Vagina (tissue), 2 donors: ENCODE measurements at regions not wholly inside any gene's neighbourhood (a gene's known extent, or its start where the extent isn't known, plus 50 kb on each side); places are given as distances from the start of the nearest gene placed in this dataset.

Experiments
- DNase-seq, 2 donors: peaks; one replicate each; pipeline ENCODE4 v3.0.0-alpha.2; 2017; ENCODE audit errors: extremely low spot score in 2 of 2
- H3K27ac ChIP-seq: fragments of 200-600 bp; sonication (generic); one replicate; pipeline ENCODE4 v1.5.1; 2019
- H3K27me3 ChIP-seq: fragments of 200-600 bp; sonication (generic); one replicate; pipeline ENCODE4 v1.5.1; 2019
- H3K36me3 ChIP-seq, 2 donors: fragments of 200-600 bp; sonication (generic); one replicate each; pipeline ENCODE4 v1.5.1; 2017 to 2019
- H3K4me1 ChIP-seq: fragments of 200-600 bp; sonication (generic); one replicate; pipeline ENCODE4 v1.5.1; 2019
- H3K4me3 ChIP-seq, 2 donors: fragments of 200-600 bp; sonication (generic); 1 replicate in 1 of 2; 2 replicates in 1 of 2; pipeline ENCODE4 v1.5.1; 2016 to 2019
- H3K9me3 ChIP-seq: fragments of 200-600 bp; sonication (generic); one replicate; pipeline ENCODE4 v1.5.1; 2019
- CTCF ChIP-seq, 3 experiments: fragments of 450-650 bp in 2 of 3; fragments of 200-600 bp in 1 of 3; sonication (generic) in 1 of 3; IDR thresholded peaks; one replicate each; pipeline ENCODE4 v1.5.1; 2017 to 2019; ENCODE audit warnings: antibody characterized with exemption in 3 of 3, mild to moderate bottlenecking in 2 of 3, moderate library complexity in 2 of 3
- POLR2A ChIP-seq, 2 donors: fragments of 450-650 bp; IDR thresholded peaks; one replicate each; pipeline ENCODE4 v1.6.1; 2017; ENCODE audit warnings: antibody characterized with exemption in 2 of 2, mild to moderate bottlenecking in 2 of 2, moderate library complexity in 2 of 2
- POLR2AphosphoS5 ChIP-seq, 2 donors: sonication (generic); formaldehyde crosslinking; IDR thresholded peaks; one replicate each; pipeline ENCODE4 v1.9.0; 2017; ENCODE audit warnings: antibody characterized with exemption in 2 of 2, mild to moderate bottlenecking in 2 of 2, low read depth in 1 of 2; ENCODE audit not compliant: insufficient read depth in 1 of 2
- intact Hi-C: fragments of 100-400 bp; cut with DNase I; formaldehyde crosslinking; loops from one replicate; pipeline ENCODE4 v1.15.1; 2023

DNA sequence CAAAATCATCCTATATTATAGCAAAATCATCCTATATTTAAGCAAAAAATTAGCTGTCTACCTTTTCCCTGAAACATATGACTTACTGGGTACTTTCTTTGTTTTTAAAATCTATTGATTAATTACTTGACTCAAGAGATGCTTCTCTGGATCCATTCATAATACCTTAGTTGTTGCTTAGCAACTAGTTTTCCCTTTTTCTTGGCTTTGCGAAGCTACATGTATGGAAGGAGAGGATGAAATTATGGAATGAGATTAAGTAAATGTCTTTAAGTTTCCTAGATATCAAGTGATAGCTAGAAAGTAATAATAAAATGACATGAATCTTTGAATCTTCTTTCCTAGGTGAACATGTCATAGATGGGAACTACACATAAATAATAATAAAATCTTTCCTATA, 1033.2 kb upstream of the FAM98A start:
- Histone ChIP-seq H3K27me3 (no peaks in the 10 kb centered on the region), H3K27ac (no peak overlapping the region), H3K36me3 (no peaks in the 10 kb centered on the region), H3K4me3 (no peak overlapping the region), H3K4me1 (no peaks in the 10 kb centered on the region), H3K9me3 (no peaks in the 10 kb centered on the region)
- no peak for DNase-seq
- intact Hi-C loops: no loop called here
- no peak for TF ChIP-seq POLR2AphosphoS5 (IDR thresholded peaks at IDR 0.05; ENCODE audit: insufficient read depth in 1 of 2, low read depth in 1 of 2)
- TF ChIP-seq POLR2A (IDR thresholded peaks at IDR 0.05): no peak

GRCh38 chr2:34627003-34627402, 1027.9 kb upstream of the FAM98A start:
- no peak overlapping the region for H3K27ac ChIP-seq
- H3K27me3 ChIP-seq: no peaks in the 10 kb centered on the region
- DNase-seq: no peak
- TF ChIP-seq POLR2A (IDR thresholded peaks at IDR 0.05): no peak
- TF ChIP-seq POLR2AphosphoS5 (IDR thresholded peaks at IDR 0.05; ENCODE audit: insufficient read depth in 1 of 2, low read depth in 1 of 2): no peak
- no peak for TF ChIP-seq CTCF (IDR thresholded peaks at IDR 0.05)
- intact Hi-C loops: no loop called here
- no peaks in the 10 kb centered on the region for H3K9me3 ChIP-seq
- H3K36me3 ChIP-seq: no peaks in the 10 kb centered on the region
- H3K4me3 ChIP-seq: no peak overlapping the region
- H3K4me1 ChIP-seq: no peaks in the 10 kb centered on the region

GRCh38 chr2:34604164-34604563, 1005.1 kb upstream of the FAM98A start:
- Histone ChIP-seq H3K4me1 (no peaks in the 10 kb centered on the region), H3K9me3 (no peaks in the 10 kb centered on the region), H3K36me3 (no peaks in the 10 kb centered on the region), H3K4me3 (no peak overlapping the region), H3K27me3 (no peaks in the 10 kb centered on the region), H3K27ac (no peak overlapping the region)
- intact Hi-C loops: no loop called here
- DNase-seq: no peak
- TF ChIP-seq POLR2AphosphoS5 (IDR thresholded peaks at IDR 0.05; ENCODE audit: insufficient read depth in 1 of 2, low read depth in 1 of 2) (no peak), CTCF (IDR thresholded peaks at IDR 0.05) (no peak), POLR2A (IDR thresholded peaks at IDR 0.05) (no peak)

GRCh38 chr2:34602262-34602661, 1003.2 kb upstream of the FAM98A start:
- intact Hi-C loops: no loop called here
- Histone ChIP-seq H3K27ac (no peak overlapping the region), H3K4me3 (no peak overlapping the region), H3K4me1 (no peaks in the 10 kb centered on the region), H3K36me3 (no peaks in the 10 kb centered on the region), H3K9me3 (no peaks in the 10 kb centered on the region), H3K27me3 (no peaks in the 10 kb centered on the region)
- TF ChIP-seq POLR2AphosphoS5 (IDR thresholded peaks at IDR 0.05; ENCODE audit: insufficient read depth in 1 of 2, low read depth in 1 of 2) (no peak), POLR2A (IDR thresholded peaks at IDR 0.05) (no peak), CTCF (IDR thresholded peaks at IDR 0.05) (no peak)
- DNase-seq: no peak

DNA sequence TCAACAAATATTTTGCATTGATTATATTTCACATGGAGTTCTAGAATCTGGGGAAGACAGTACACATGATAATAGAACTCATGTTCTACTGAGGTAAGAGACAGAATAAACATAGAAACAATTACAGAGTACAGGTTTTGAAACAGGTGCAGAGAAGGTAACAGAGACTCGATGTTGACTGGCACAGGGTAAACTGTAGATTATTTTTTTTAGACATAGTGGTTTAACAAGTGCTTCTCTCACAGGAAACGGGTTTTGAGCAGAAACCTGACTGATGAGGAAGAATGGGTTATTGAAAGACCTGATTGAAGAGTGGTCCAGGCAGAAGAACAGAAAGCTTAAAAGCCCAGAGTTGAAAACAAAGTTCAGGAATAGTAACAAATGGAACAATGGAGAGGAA, 1002.5 kb upstream of the FAM98A start:
- TF ChIP-seq POLR2A (IDR thresholded peaks at IDR 0.05) (no peak), CTCF (IDR thresholded peaks at IDR 0.05) (no peak), POLR2AphosphoS5 (IDR thresholded peaks at IDR 0.05; ENCODE audit: insufficient read depth in 1 of 2, low read depth in 1 of 2) (no peak)
- H3K27me3 ChIP-seq: no peaks in the 10 kb centered on the region
- DNase-seq: no peak
- H3K27ac ChIP-seq: no peak overlapping the region
- intact Hi-C loops: no loop called here
- H3K4me3 ChIP-seq: no peak overlapping the region
- no peaks in the 10 kb centered on the region for H3K4me1 ChIP-seq
- H3K36me3 ChIP-seq: no peaks in the 10 kb centered on the region
- H3K9me3 ChIP-seq: no peaks in the 10 kb centered on the region

- Histone ChIP-seq H3K36me3 (no peaks in the 10 kb centered on the region), H3K27me3 (no peaks in the 10 kb centered on the region), H3K9me3 (no peaks in the 10 kb centered on the region), H3K4me1 (no peaks in the 10 kb centered on the region), H3K4me3 (no peak overlapping the region), H3K27ac (no peak overlapping the region)
- intact Hi-C loops: no loop called here
- DNase-seq: no peak
- no peak for TF ChIP-seq CTCF (IDR thresholded peaks at IDR 0.05)
- no peak for TF ChIP-seq POLR2AphosphoS5 (IDR thresholded peaks at IDR 0.05; ENCODE audit: insufficient read depth in 1 of 2, low read depth in 1 of 2)
Measured at GRCh38 chr2:34578641-34579040, 979.5 kb upstream of the FAM98A start.
